Activated CD4-positive, alpha-beta memory T cell treated with anti-CD3 and anti-CD28 coated beads, Interleukin-2, amount 10 ng/mL, durations not matched to agents 7 days and 5 days (primary cell): ENCODE measurements at regions not wholly inside any gene's neighbourhood (a gene's known extent, or its start where the extent isn't known, plus 50 kb on each side); places are given as distances from the start of the nearest gene placed in this dataset.

Experiments used
- CTCF ChIA-PET: fragments of 350-600 bp; sonication (Branson Sonifier 250); formaldehyde crosslinking; loops from one replicate; lab custom pipeline; 2021; ENCODE audit warnings: antibody characterized with exemption, inconsistent platforms; lab: Charles Lee
- POLR2A ChIA-PET: fragments of 350-600 bp; sonication (Branson Sonifier 250); formaldehyde crosslinking; loops from one replicate; lab custom pipeline; 2021; ENCODE audit warnings: antibody characterized with exemption; lab: Charles Lee
- DNase-seq: peaks from one replicate; pipeline ENCODE4 v3.0.0-alpha.2; 2020
- H3K27ac Mint-ChIP-seq: one replicate; pipeline ENCODE4 v1.8.0; 2021; ENCODE audit warnings: mild to moderate bottlenecking, mixed read lengths
- H3K27me3 Mint-ChIP-seq: one replicate; pipeline ENCODE4 v1.8.0; 2021; ENCODE audit warnings: mixed read lengths
- H3K36me3 Mint-ChIP-seq: one replicate; pipeline ENCODE4 v1.8.0; 2021; ENCODE audit warnings: low read depth, mixed read lengths
- H3K4me1 Mint-ChIP-seq: one replicate; pipeline ENCODE4 v1.8.0; 2021; ENCODE audit warnings: mixed read lengths
- H3K4me3 Mint-ChIP-seq: one replicate; pipeline ENCODE4 v1.8.0; 2021; ENCODE audit warnings: mild to moderate bottlenecking, mixed read lengths
- H3K9me3 Mint-ChIP-seq: one replicate; pipeline ENCODE4 v1.8.0; 2021; ENCODE audit warnings: mixed read lengths

GRCh38 chr9:107064378-107064777 is 201.4 kb downstream of the ZNF462 start:
- no peaks in the 10 kb centered on the region for H3K9me3 Mint-ChIP-seq
- no peaks in the 10 kb centered on the region for H3K27me3 Mint-ChIP-seq
- H3K27ac Mint-ChIP-seq = no peak overlapping the region
- no peak overlapping the region for H3K4me3 Mint-ChIP-seq
- CTCF ChIA-PET = no interaction called here
- no peaks in the 10 kb centered on the region for H3K4me1 Mint-ChIP-seq
- POLR2A ChIA-PET = no interaction called here
- H3K36me3 Mint-ChIP-seq = no peaks in the 10 kb centered on the region
- DNase-seq = no peak

- ChIA-PET POLR2A (no interaction called here), CTCF (no interaction called here)
- no peaks in the 10 kb centered on the region for H3K4me1 Mint-ChIP-seq
- no peak overlapping the region for H3K27ac Mint-ChIP-seq
- H3K4me3 Mint-ChIP-seq = no peak overlapping the region
- H3K9me3 Mint-ChIP-seq = no peaks in the 10 kb centered on the region
- no peaks in the 10 kb centered on the region for H3K36me3 Mint-ChIP-seq
- no peak for DNase-seq
- no peaks in the 10 kb centered on the region for H3K27me3 Mint-ChIP-seq
Measured at GRCh38 chr9:107065549-107065948, 202.6 kb downstream of the ZNF462 start.

GRCh38 chr9:107067739-107068416 is 204.9 kb downstream of the ZNF462 start:
- ChIA-PET CTCF (no interaction called here), POLR2A (interaction anchor here (0.5 kb wide), 1 partner anchor 1901 kb away, joined by 3 read pairs; no protein-coding TSS in a partner anchor)
- Mint-ChIP-seq H3K9me3 (no peaks in the 10 kb centered on the region), H3K27me3 (no peaks in the 10 kb centered on the region), H3K27ac (no peak overlapping the region), H3K4me1 (no peaks in the 10 kb centered on the region), H3K36me3 (no peaks in the 10 kb centered on the region), H3K4me3 (no peak overlapping the region)
- DNase-seq = no peak

- POLR2A ChIA-PET = no interaction called here
- Mint-ChIP-seq H3K9me3 (no peaks in the 10 kb centered on the region), H3K4me3 (no peak overlapping the region), H3K4me1 (no peaks in the 10 kb centered on the region), H3K36me3 (no peaks in the 10 kb centered on the region), H3K27ac (no peak overlapping the region), H3K27me3 (no peaks in the 10 kb centered on the region)
- CTCF ChIA-PET = no interaction called here
- DNase-seq = no peak
Measured at GRCh38 chr9:107068581-107068980, 205.6 kb downstream of the ZNF462 start.

- H3K27ac Mint-ChIP-seq = no peak overlapping the region
Measured at GRCh38 chr9:107070586-107070985, 207.6 kb downstream of the ZNF462 start.

GRCh38 chr9:107078061-107078460 is 205.0 kb upstream of the RAD23B start:
- H3K27me3 Mint-ChIP-seq = no peaks in the 10 kb centered on the region
- DNase-seq = no peak
- no peaks in the 10 kb centered on the region for H3K4me1 Mint-ChIP-seq
- no peak overlapping the region for H3K4me3 Mint-ChIP-seq
- no peaks in the 10 kb centered on the region for H3K9me3 Mint-ChIP-seq
- ChIA-PET CTCF (no interaction called here), POLR2A (no interaction called here)
- no peaks in the 10 kb centered on the region for H3K36me3 Mint-ChIP-seq
- no peak overlapping the region for H3K27ac Mint-ChIP-seq

More at GRCh38 chr9:107070586-107070985, 207.6 kb downstream of the ZNF462 start:
- no peaks in the 10 kb centered on the region for H3K4me1 Mint-ChIP-seq
- H3K9me3 Mint-ChIP-seq = no peaks in the 10 kb centered on the region
- no peak for DNase-seq
- H3K4me3 Mint-ChIP-seq = no peak overlapping the region
- ChIA-PET CTCF (interaction anchor here (0.6 kb wide), 1 partner anchor 48 kb away, joined by 4 read pairs; no protein-coding TSS in a partner anchor), POLR2A (no interaction called here)
- H3K36me3 Mint-ChIP-seq = no peaks in the 10 kb centered on the region
- no peaks in the 10 kb centered on the region for H3K27me3 Mint-ChIP-seq

GRCh38 chr9:107079589-107079988 is 203.5 kb upstream of the RAD23B start:
- no peak overlapping the region for H3K4me3 Mint-ChIP-seq
- H3K27ac Mint-ChIP-seq = no peak overlapping the region
- no peak for DNase-seq
- H3K36me3 Mint-ChIP-seq = no peaks in the 10 kb centered on the region
- ChIA-PET CTCF (no interaction called here), POLR2A (no interaction called here)
- H3K4me1 Mint-ChIP-seq = no peaks in the 10 kb centered on the region
- no peaks in the 10 kb centered on the region for H3K27me3 Mint-ChIP-seq
- no peaks in the 10 kb centered on the region for H3K9me3 Mint-ChIP-seq

- Mint-ChIP-seq H3K4me1 (no peaks in the 10 kb centered on the region), H3K9me3 (no peaks in the 10 kb centered on the region), H3K4me3 (no peak overlapping the region), H3K27ac (no peak overlapping the region), H3K36me3 (no peaks in the 10 kb centered on the region), H3K27me3 (no peaks in the 10 kb centered on the region)
- no peak for DNase-seq
- ChIA-PET CTCF (no interaction called here), POLR2A (no interaction called here)
Measured at GRCh38 chr9:107080130-107080529, 202.9 kb upstream of the RAD23B start.

- DNase-seq = no peak
- Mint-ChIP-seq H3K9me3 (no peaks in the 10 kb centered on the region), H3K27ac (no peak overlapping the region), H3K27me3 (no peaks in the 10 kb centered on the region), H3K4me1 (no peaks in the 10 kb centered on the region), H3K4me3 (no peak overlapping the region), H3K36me3 (no peaks in the 10 kb centered on the region)
- ChIA-PET POLR2A (no interaction called here), CTCF (no interaction called here)
Measured at GRCh38 chr9:107086460-107086859, 196.6 kb upstream of the RAD23B start.

- no peaks in the 10 kb centered on the region for H3K36me3 Mint-ChIP-seq
- H3K27ac Mint-ChIP-seq = no peak overlapping the region
- POLR2A ChIA-PET = no interaction called here
- no peaks in the 10 kb centered on the region for H3K9me3 Mint-ChIP-seq
- no peak for DNase-seq
- CTCF ChIA-PET = no interaction called here
- no peaks in the 10 kb centered on the region for H3K27me3 Mint-ChIP-seq
- H3K4me3 Mint-ChIP-seq = no peak overlapping the region
- no peaks in the 10 kb centered on the region for H3K4me1 Mint-ChIP-seq
Measured at GRCh38 chr9:107087222-107087621, 195.9 kb upstream of the RAD23B start.

GRCh38 chr9:107090218-107090617 is 192.9 kb upstream of the RAD23B start:
- no peaks in the 10 kb centered on the region for H3K36me3 Mint-ChIP-seq
- CTCF ChIA-PET = no interaction called here
- H3K4me3 Mint-ChIP-seq = no peak overlapping the region
- no peak overlapping the region for H3K27ac Mint-ChIP-seq
- DNase-seq = no peak
- no peaks in the 10 kb centered on the region for H3K9me3 Mint-ChIP-seq
- no peaks in the 10 kb centered on the region for H3K4me1 Mint-ChIP-seq
- no peaks in the 10 kb centered on the region for H3K27me3 Mint-ChIP-seq
- POLR2A ChIA-PET = no interaction called here

GRCh38 chr9:107093365-107094060 is 189.6 kb upstream of the RAD23B start:
- POLR2A ChIA-PET = no interaction called here
- H3K36me3 Mint-ChIP-seq = no peaks in the 10 kb centered on the region
- H3K4me1 Mint-ChIP-seq = no peaks in the 10 kb centered on the region
- no peak overlapping the region for H3K27ac Mint-ChIP-seq
- CTCF ChIA-PET = no interaction called here
- no peak overlapping the region for H3K4me3 Mint-ChIP-seq
- DNase-seq = no peak
- H3K27me3 Mint-ChIP-seq = no peaks in the 10 kb centered on the region
- no peaks in the 10 kb centered on the region for H3K9me3 Mint-ChIP-seq

- Mint-ChIP-seq H3K4me3 (no peak overlapping the region), H3K36me3 (no peaks in the 10 kb centered on the region), H3K9me3 (no peaks in the 10 kb centered on the region), H3K4me1 (no peaks in the 10 kb centered on the region), H3K27me3 (no peaks in the 10 kb centered on the region), H3K27ac (no peak overlapping the region)
- ChIA-PET POLR2A (no interaction called here), CTCF (no interaction called here)
- DNase-seq = no peak
Measured at GRCh38 chr9:107094370-107094769, 188.7 kb upstream of the RAD23B start.

- H3K27ac Mint-ChIP-seq = no peak overlapping the region
- H3K4me3 Mint-ChIP-seq = no peak overlapping the region
- CTCF ChIA-PET = no interaction called here
- DNase-seq = no peak
- H3K27me3 Mint-ChIP-seq = no peaks in the 10 kb centered on the region
- no peaks in the 10 kb centered on the region for H3K9me3 Mint-ChIP-seq
- POLR2A ChIA-PET = no interaction called here
- H3K36me3 Mint-ChIP-seq = no peaks in the 10 kb centered on the region
- H3K4me1 Mint-ChIP-seq = no peaks in the 10 kb centered on the region
Measured at GRCh38 chr9:107100591-107100990, 182.5 kb upstream of the RAD23B start.
